ENCODE measurements at regions not wholly inside any gene's neighbourhood (a gene's known extent, or its start where the extent isn't known, plus 50 kb on each side); places are given as distances from the start of the nearest gene placed in this dataset.
A peak's percentile ranks its signal among the peaks of the same experiment; 100 is the strongest.
"Not testable (repeated sequence)": the region's sequence is repeated elsewhere in the genome, so short reads cannot be mapped to it uniquely, and the experiment has no call there.

GRCh38 chr7:130856866-130857265 lies 122.9 kb upstream of the KLF14 start:
- Histone ChIP-seq H3K79me1 (ENCODE audit: low read length) (no peaks in the 10 kb centered on the region), H3K4ac (ENCODE audit: low read depth, low read length) (no peak overlapping the region), H2AFZ (ENCODE audit: insufficient read depth, low read length, poor library complexity) (no peak overlapping the region), H2AK5ac (ENCODE audit: low read length) (no peak overlapping the region), H3K9ac (ENCODE audit: low read length) (no peak overlapping the region), H3K18ac (ENCODE audit: low read length) (no peak overlapping the region), H3K27ac (ENCODE audit: low read depth, low read length) (no peak overlapping the region), H3K27me3 (ENCODE audit: insufficient read depth, low read length) (no peaks in the 10 kb centered on the region), H3K4me2 (ENCODE audit: low read length) (no peak overlapping the region), H4K91ac (ENCODE audit: low read depth, low read length) (no peak overlapping the region), H3K36me3 (ENCODE audit: control insufficient read depth in 1 of 2, insufficient read depth in 2 of 2, low read length in 2 of 2) (no peaks in the 10 kb centered on the region), H4K12ac (ENCODE audit: low read depth, low read length) (no peak overlapping the region), H2BK5ac (ENCODE audit: low read depth, low read length, poor library complexity) (no peak overlapping the region), H3K79me2 (ENCODE audit: control insufficient read depth, insufficient read depth, low read length, poor library complexity) (no peaks in the 10 kb centered on the region), H3K23ac (ENCODE audit: low read length) (no peak overlapping the region), H3K14ac (ENCODE audit: low read length) (no peak overlapping the region), H2BK12ac (ENCODE audit: low read length) (no peak overlapping the region), H3K9me3 (ENCODE audit: insufficient read depth, low read depth, low read length) (peaks cover 4% of the 10 kb centered on the region), H4K8ac (ENCODE audit: low read depth, low read length) (no peak overlapping the region), H3K4me1 (ENCODE audit: control insufficient read depth in 1 of 2, insufficient read depth in 2 of 2, low read length in 2 of 2) (peaks cover 0 to 3% of the 10 kb centered on the region in 2 experiments), H3K4me3 (ENCODE audit: low read depth, low read length) (no peak overlapping the region), H2BK120ac (ENCODE audit: insufficient read depth, low read length, poor library complexity) (no peak overlapping the region)
- DNase-seq = no peak

GRCh38 chr7:130860832-130861231 lies 126.8 kb upstream of the KLF14 start:
- no CpG with 5 or more reads among the region's 2 CpGs for WGBS (ENCODE audit: extremely low coverage, insufficient coverage, insufficient read length)
- H2BK5ac ChIP-seq (ENCODE audit: low read depth, low read length, poor library complexity); H3K4me2 ChIP-seq (ENCODE audit: low read length); H3K79me1 ChIP-seq (ENCODE audit: low read length); H4K12ac ChIP-seq (ENCODE audit: low read depth, low read length); DNase-seq; H4K8ac ChIP-seq (ENCODE audit: low read depth, low read length); H3K4ac ChIP-seq (ENCODE audit: low read depth, low read length); H2AFZ ChIP-seq (ENCODE audit: insufficient read depth, low read length, poor library complexity); H3K4me3 ChIP-seq (ENCODE audit: low read depth, low read length); H2BK12ac ChIP-seq (ENCODE audit: low read length); H3K27me3 ChIP-seq (ENCODE audit: insufficient read depth, low read length); H4K91ac ChIP-seq (ENCODE audit: low read depth, low read length); H3K9me3 ChIP-seq (ENCODE audit: insufficient read depth, low read depth, low read length); H3K27ac ChIP-seq (ENCODE audit: low read depth, low read length); H3K23ac ChIP-seq (ENCODE audit: low read length); H3K14ac ChIP-seq (ENCODE audit: low read length); H3K4me1 ChIP-seq (ENCODE audit: control insufficient read depth in 1 of 2, insufficient read depth in 2 of 2, low read length in 2 of 2); H3K9ac ChIP-seq (ENCODE audit: low read length); H3K79me2 ChIP-seq (ENCODE audit: control insufficient read depth, insufficient read depth, low read length, poor library complexity); H3K18ac ChIP-seq (ENCODE audit: low read length); H3K36me3 ChIP-seq (ENCODE audit: control insufficient read depth in 1 of 2, insufficient read depth in 2 of 2, low read length in 2 of 2); H2AK5ac ChIP-seq (ENCODE audit: low read length); H2BK120ac ChIP-seq (ENCODE audit: insufficient read depth, low read length, poor library complexity): not testable (repeated sequence)

GRCh38 chr7:130865408-130866236 lies 131.6 kb upstream of the KLF14 start:
- Histone ChIP-seq H2AK5ac (ENCODE audit: low read length) (no peak overlapping the region), H4K12ac (ENCODE audit: low read depth, low read length) (no peak overlapping the region), H3K23ac (ENCODE audit: low read length) (no peak overlapping the region), H2BK12ac (ENCODE audit: low read length) (no peak overlapping the region), H3K27ac (ENCODE audit: low read depth, low read length) (no peak overlapping the region), H3K9ac (ENCODE audit: low read length) (no peak overlapping the region), H3K9me3 (ENCODE audit: insufficient read depth, low read depth, low read length) (no peaks in the 10 kb centered on the region), H3K18ac (ENCODE audit: low read length) (no peak overlapping the region), H2AFZ (ENCODE audit: insufficient read depth, low read length, poor library complexity) (no peak overlapping the region), H3K79me2 (ENCODE audit: control insufficient read depth, insufficient read depth, low read length, poor library complexity) (no peaks in the 10 kb centered on the region), H2BK5ac (ENCODE audit: low read depth, low read length, poor library complexity) (no peak overlapping the region), H4K91ac (ENCODE audit: low read depth, low read length) (no peak overlapping the region), H3K27me3 (ENCODE audit: insufficient read depth, low read length) (no peaks in the 10 kb centered on the region), H3K4ac (ENCODE audit: low read depth, low read length) (no peak overlapping the region), H3K4me2 (ENCODE audit: low read length) (no peak overlapping the region), H3K4me3 (ENCODE audit: low read depth, low read length) (no peak overlapping the region), H2BK120ac (ENCODE audit: insufficient read depth, low read length, poor library complexity) (no peak overlapping the region), H3K36me3 (ENCODE audit: control insufficient read depth in 1 of 2, insufficient read depth in 2 of 2, low read length in 2 of 2) (no peaks in the 10 kb centered on the region), H3K4me1 (ENCODE audit: control insufficient read depth in 1 of 2, insufficient read depth in 2 of 2, low read length in 2 of 2) (no peaks in the 10 kb centered on the region), H3K79me1 (ENCODE audit: low read length) (no peaks in the 10 kb centered on the region), H4K8ac (ENCODE audit: low read depth, low read length) (no peak overlapping the region), H3K14ac (ENCODE audit: low read length) (no peak overlapping the region)
- WGBS (ENCODE audit: extremely low coverage, insufficient coverage, insufficient read length) = no CpG with 5 or more reads among the region's 4 CpGs
- peak in 1 of 2 donors; percentile 49 for DNase-seq

- Histone ChIP-seq H3K9me3 (ENCODE audit: insufficient read depth, low read depth, low read length) (no peaks in the 10 kb centered on the region), H3K79me2 (ENCODE audit: control insufficient read depth, insufficient read depth, low read length, poor library complexity) (no peaks in the 10 kb centered on the region), H4K8ac (ENCODE audit: low read depth, low read length) (no peak overlapping the region), H3K27ac (ENCODE audit: low read depth, low read length) (no peak overlapping the region), H3K4me2 (ENCODE audit: low read length) (no peak overlapping the region), H3K36me3 (ENCODE audit: control insufficient read depth in 1 of 2, insufficient read depth in 2 of 2, low read length in 2 of 2) (no peaks in the 10 kb centered on the region), H2BK12ac (ENCODE audit: low read length) (no peak overlapping the region), H3K4me3 (ENCODE audit: low read depth, low read length) (no peak overlapping the region), H3K14ac (ENCODE audit: low read length) (no peak overlapping the region), H3K18ac (ENCODE audit: low read length) (no peak overlapping the region), H2AFZ (ENCODE audit: insufficient read depth, low read length, poor library complexity) (no peak overlapping the region), H3K4ac (ENCODE audit: low read depth, low read length) (no peak overlapping the region), H4K12ac (ENCODE audit: low read depth, low read length) (no peak overlapping the region), H2BK5ac (ENCODE audit: low read depth, low read length, poor library complexity) (no peak overlapping the region), H4K91ac (ENCODE audit: low read depth, low read length) (no peak overlapping the region), H2AK5ac (ENCODE audit: low read length) (no peak overlapping the region), H3K27me3 (ENCODE audit: insufficient read depth, low read length) (no peaks in the 10 kb centered on the region), H3K23ac (ENCODE audit: low read length) (no peak overlapping the region), H2BK120ac (ENCODE audit: insufficient read depth, low read length, poor library complexity) (no peak overlapping the region), H3K9ac (ENCODE audit: low read length) (no peak overlapping the region), H3K79me1 (ENCODE audit: low read length) (no peaks in the 10 kb centered on the region), H3K4me1 (ENCODE audit: control insufficient read depth in 1 of 2, insufficient read depth in 2 of 2, low read length in 2 of 2) (no peaks in the 10 kb centered on the region)
- no CpG with 5 or more reads among the region's 2 CpGs for WGBS (ENCODE audit: extremely low coverage, insufficient coverage, insufficient read length)
- DNase-seq = no peak
These were observed 133.0 kb upstream of the KLF14 start for GRCh38 chr7:130867039-130867438.

Data from trophoblast cell (in vitro differentiated cells and primary cell).